CD4-positive, alpha-beta T cell treated with Interleukin-12 subunit alpha and Interleukin-12 subunit beta, for 1 hour (primary cell): ENCODE measurements at regions not wholly inside any gene's neighbourhood (a gene's known extent, or its start where the extent isn't known, plus 50 kb on each side); places are given as distances from the start of the nearest gene placed in this dataset.
"Not testable (repeated sequence)": the region's sequence is repeated elsewhere in the genome, so short reads cannot be mapped to it uniquely, and the experiment has no call there.

Experiments
- DNase-seq: peaks from one replicate; pipeline ENCODE4 v3.0.0-alpha.2; 2020

- DNase-seq: no peak
Observed at GRCh38 chr16:31764103-31764502, 109.5 kb upstream of the ZNF267 start.

DNA sequence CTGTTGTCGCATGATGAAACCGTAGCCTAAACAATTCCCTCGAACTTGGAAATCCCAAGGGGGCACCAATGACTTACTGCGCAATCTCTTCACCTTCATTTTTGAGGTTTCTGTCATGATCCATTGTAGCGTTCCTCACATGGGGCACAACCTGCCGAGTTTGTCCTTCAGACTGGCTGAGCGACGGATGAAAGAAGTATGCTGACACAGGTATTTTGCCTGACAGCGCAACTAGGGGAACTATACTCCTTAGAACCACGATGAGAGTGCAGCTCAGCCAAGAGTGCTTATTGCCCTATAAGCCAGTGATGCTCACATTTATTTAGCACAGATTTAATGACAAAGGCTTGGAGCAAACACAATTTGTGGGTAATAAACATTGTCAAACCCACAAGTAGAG lies 106.3 kb upstream of the ZNF267 start:
- DNase-seq: no peak

GRCh38 chr16:31780342-31780741 lies 93.3 kb upstream of the ZNF267 start:
- DNase-seq: no peak

GRCh38 chr16:31785126-31785525 lies 88.5 kb upstream of the ZNF267 start:
- no peak for DNase-seq

DNA sequence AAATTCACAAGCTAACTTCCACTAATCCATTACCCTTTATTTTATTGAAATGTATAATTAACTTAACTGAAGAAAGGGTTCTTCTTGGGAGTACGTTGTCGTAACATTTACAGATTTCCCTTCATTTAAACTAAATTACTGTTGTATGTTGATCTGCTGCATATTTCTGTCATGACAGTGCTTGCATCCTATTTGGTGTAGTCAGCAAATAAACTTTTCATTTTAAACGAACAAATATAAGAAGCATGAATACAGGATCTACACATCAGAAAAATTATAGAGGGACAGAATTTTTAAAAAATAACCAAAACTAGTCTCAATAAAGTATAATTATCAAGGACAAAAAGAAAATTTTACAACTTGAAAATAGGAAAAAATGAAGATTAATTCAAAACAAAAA lies 66.5 kb upstream of the ZNF267 start:
- no peak for DNase-seq

- DNase-seq: no peak
Observed at GRCh38 chr16:31810863-31811262, 62.7 kb upstream of the ZNF267 start.

DNA sequence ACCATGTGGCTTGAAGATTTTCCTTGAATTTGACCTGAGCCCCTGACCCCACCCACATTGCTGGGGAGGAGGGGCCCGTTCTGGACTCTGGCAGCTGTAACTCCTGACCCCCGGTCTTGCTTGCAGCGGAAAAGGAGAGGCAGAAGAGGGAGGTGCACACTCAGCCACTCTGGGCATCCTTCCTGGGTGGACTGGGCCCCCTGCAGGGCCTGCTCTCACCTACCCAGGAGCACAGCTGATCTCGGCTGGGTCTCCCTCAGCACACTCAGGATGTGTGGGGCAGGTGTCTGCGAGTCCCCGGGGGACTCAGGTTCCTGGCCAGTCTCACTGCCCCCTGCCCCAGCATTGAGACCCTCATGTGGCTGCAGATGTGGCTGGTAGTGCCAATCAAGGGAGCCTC lies 57.5 kb upstream of the ZNF267 start:
- DNase-seq: not testable (repeated sequence)

GRCh38 chr16:31819386-31819785 lies 54.2 kb upstream of the ZNF267 start:
- DNase-seq: no peak

DNA sequence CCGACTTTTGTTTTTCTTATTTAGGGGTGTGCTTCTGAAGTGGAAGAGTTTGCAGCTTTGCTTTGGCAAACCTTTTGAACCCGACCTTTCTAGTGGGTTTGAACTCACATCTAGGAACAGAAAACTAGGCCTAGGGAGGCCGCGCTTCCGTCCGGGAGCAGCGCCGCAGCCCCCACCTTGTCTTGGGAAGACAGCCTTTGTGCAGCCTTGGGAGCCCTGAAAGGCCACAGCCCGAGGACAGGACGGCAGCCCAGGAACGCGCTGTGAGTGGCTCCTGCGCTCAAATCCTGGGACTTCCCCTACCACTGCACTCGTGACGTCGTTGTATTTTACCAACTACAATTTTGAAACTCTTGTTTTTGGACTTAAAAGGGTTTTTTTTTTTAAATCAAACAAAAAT lies 53.7 kb upstream of the ZNF267 start:
- no peak for DNase-seq
